ENCODE measurements at regions not wholly inside any gene's neighbourhood (a gene's known extent, or its start where the extent isn't known, plus 50 kb on each side); places are given as distances from the start of the nearest gene placed in this dataset.

GRCh38 chr13:80527400-80527799 is 186.5 kb upstream of the SPRY2 start:
- TF ChIP-seq POLR2AphosphoS5 (IDR thresholded peaks at IDR 0.05; ENCODE audit: low read depth) (no peak), CTCF (conservative IDR thresholded peaks at IDR 0.05; ENCODE audit: low read depth in 2 of 2) (no peak), EZH2 (IDR thresholded peaks at IDR 0.05; ENCODE audit: low read depth, unreplicated experiment) (no peak)
